ENCODE measurements at regions not wholly inside any gene's neighbourhood (a gene's known extent, or its start where the extent isn't known, plus 50 kb on each side); places are given as distances from the start of the nearest gene placed in this dataset.
A peak's percentile ranks its signal among the peaks of the same experiment; 100 is the strongest.

GRCh38 chr1:30133414-30134055, 589.9 kb downstream of the MATN1 start:
- DNase-seq: no peak

- no peak for DNase-seq
These were observed 590.6 kb downstream of the MATN1 start for GRCh38 chr1:30132602-30133286.

- peak; percentile 60 for DNase-seq
These were observed 592.8 kb downstream of the MATN1 start for GRCh38 chr1:30130566-30130965.

GRCh38 chr1:30130099-30130498, 593.3 kb downstream of the MATN1 start:
- peak; percentile 59 for DNase-seq

GRCh38 chr1:30129421-30130055, 593.8 kb downstream of the MATN1 start:
- DNase-seq: no peak

- peak; percentile 92 for DNase-seq
These were observed 594.4 kb downstream of the MATN1 start for GRCh38 chr1:30129001-30129408.

GRCh38 chr1:30126848-30127247, 596.5 kb downstream of the MATN1 start:
- no peak for DNase-seq

GRCh38 chr1:30125821-30126170, 597.6 kb downstream of the MATN1 start:
- DNase-seq: no peak

- no peak for DNase-seq
These were observed 598.2 kb downstream of the MATN1 start for GRCh38 chr1:30125021-30125820.

- peak; percentile 68 for DNase-seq
These were observed 599.5 kb downstream of the MATN1 start for GRCh38 chr1:30123896-30124295.

- DNase-seq: no peak
These were observed 600.3 kb downstream of the MATN1 start for GRCh38 chr1:30123036-30123435.

GRCh38 chr1:30120245-30121000, 603.0 kb downstream of the MATN1 start:
- DNase-seq: no peak

- no peak for DNase-seq
These were observed 605.7 kb downstream of the MATN1 start for GRCh38 chr1:30117685-30118084.

GRCh38 chr1:30111431-30111830, 612.0 kb downstream of the MATN1 start:
- peak; percentile 72 for DNase-seq

GRCh38 chr1:30110846-30111245, 612.5 kb downstream of the MATN1 start:
- DNase-seq: no peak

- no peak for DNase-seq
These were observed 613.5 kb downstream of the MATN1 start for GRCh38 chr1:30109853-30110252.

GRCh38 chr1:30108186-30108585, 615.2 kb downstream of the MATN1 start:
- no peak for DNase-seq

GRCh38 chr1:30106125-30106524, 617.3 kb downstream of the MATN1 start:
- peak; percentile 50 for DNase-seq

- no peak for DNase-seq
These were observed 618.8 kb downstream of the MATN1 start for GRCh38 chr1:30104551-30104950.

- no peak for DNase-seq
These were observed 619.5 kb downstream of the MATN1 start for GRCh38 chr1:30103708-30104411.

GRCh38 chr1:30102605-30103004, 620.8 kb downstream of the MATN1 start:
- DNase-seq: no peak
